HepG2 (cell line): ENCODE measurements at regions not wholly inside any gene's neighbourhood (a gene's known extent, or its start where the extent isn't known, plus 50 kb on each side); places are given as distances from the start of the nearest gene placed in this dataset.

ENCODE experiments used
- CHD4 ChIP-seq: fragments of 200-600 bp; sonication (generic); IDR thresholded peaks from 2 replicates; pipeline ENCODE4 v1.7.0; 2017; ENCODE audit warnings: mild to moderate bottlenecking, low read length, borderline replicate concordance
- POLR2AphosphoS2 ChIP-seq: IDR thresholded peaks from 2 replicates; pipeline ENCODE4 v1.6.1; 2011; ENCODE audit warnings: low read depth, low read length, improper control_type of control experiment
- ZNF75D ChIP-seq: sonication (generic); formaldehyde crosslinking; IDR thresholded peaks from 2 replicates; pipeline ENCODE4 v1.8.1; 2023; ENCODE audit warnings: missing genetic modification reagents, mild to moderate bottlenecking, borderline replicate concordance
- TF ChIP-seq, protein P1 (sequence below): sonication (generic); formaldehyde crosslinking; IDR thresholded peaks from 2 replicates; pipeline ENCODE4 v1.4.0; 2020; ENCODE audit warnings: mild to moderate bottlenecking, missing genetic modification reagents
- TF ChIP-seq, protein P2 (sequence below): sonication (generic); formaldehyde crosslinking; IDR thresholded peaks from 2 replicates; pipeline ENCODE4 v1.5.0; 2020; ENCODE audit warnings: mild to moderate bottlenecking, missing genetic modification reagents, moderate library complexity
- TF ChIP-seq, protein P3 (sequence below): sonication (generic); formaldehyde crosslinking; IDR thresholded peaks from 2 replicates; pipeline ENCODE4 v1.9.0; 2021; ENCODE audit warnings: missing genetic modification reagents, mild to moderate bottlenecking, borderline replicate concordance

DNA sequence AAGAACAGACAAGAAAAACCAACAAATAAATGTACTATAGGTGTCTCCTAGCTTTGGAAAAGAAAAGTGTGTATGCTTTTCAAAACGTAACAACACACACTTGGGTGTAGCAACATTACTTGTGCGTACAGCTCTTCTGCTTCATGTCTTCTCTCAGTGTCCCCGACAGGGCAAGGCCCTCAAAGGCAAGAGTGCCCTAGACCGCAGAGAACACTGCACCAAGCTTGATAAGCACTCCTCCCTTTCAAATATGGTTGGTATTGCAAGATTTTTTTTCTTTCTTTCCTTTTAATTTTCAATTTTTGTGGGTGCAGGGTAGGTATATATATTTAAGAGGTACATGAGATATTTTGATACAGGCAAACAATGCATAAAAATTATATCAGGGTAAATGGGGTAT lies 106.8 kb downstream of the EIF4E start:
- no peak for TF ChIP-seq CHD4
- no peak for TF ChIP-seq ZNF75D (CRISPR knock-in tag)
- no peak for TF ChIP-seq POLR2AphosphoS2
- TF ChIP-seq, protein P1, sequence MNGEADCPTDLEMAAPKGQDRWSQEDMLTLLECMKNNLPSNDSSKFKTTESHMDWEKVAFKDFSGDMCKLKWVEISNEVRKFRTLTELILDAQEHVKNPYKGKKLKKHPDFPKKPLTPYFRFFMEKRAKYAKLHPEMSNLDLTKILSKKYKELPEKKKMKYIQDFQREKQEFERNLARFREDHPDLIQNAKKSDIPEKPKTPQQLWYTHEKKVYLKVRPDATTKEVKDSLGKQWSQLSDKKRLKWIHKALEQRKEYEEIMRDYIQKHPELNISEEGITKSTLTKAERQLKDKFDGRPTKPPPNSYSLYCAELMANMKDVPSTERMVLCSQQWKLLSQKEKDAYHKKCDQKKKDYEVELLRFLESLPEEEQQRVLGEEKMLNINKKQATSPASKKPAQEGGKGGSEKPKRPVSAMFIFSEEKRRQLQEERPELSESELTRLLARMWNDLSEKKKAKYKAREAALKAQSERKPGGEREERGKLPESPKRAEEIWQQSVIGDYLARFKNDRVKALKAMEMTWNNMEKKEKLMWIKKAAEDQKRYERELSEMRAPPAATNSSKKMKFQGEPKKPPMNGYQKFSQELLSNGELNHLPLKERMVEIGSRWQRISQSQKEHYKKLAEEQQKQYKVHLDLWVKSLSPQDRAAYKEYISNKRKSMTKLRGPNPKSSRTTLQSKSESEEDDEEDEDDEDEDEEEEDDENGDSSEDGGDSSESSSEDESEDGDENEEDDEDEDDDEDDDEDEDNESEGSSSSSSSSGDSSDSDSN, result no peak
- TF ChIP-seq, protein P2, sequence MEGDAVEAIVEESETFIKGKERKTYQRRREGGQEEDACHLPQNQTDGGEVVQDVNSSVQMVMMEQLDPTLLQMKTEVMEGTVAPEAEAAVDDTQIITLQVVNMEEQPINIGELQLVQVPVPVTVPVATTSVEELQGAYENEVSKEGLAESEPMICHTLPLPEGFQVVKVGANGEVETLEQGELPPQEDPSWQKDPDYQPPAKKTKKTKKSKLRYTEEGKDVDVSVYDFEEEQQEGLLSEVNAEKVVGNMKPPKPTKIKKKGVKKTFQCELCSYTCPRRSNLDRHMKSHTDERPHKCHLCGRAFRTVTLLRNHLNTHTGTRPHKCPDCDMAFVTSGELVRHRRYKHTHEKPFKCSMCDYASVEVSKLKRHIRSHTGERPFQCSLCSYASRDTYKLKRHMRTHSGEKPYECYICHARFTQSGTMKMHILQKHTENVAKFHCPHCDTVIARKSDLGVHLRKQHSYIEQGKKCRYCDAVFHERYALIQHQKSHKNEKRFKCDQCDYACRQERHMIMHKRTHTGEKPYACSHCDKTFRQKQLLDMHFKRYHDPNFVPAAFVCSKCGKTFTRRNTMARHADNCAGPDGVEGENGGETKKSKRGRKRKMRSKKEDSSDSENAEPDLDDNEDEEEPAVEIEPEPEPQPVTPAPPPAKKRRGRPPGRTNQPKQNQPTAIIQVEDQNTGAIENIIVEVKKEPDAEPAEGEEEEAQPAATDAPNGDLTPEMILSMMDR (CRISPR knock-in tag), result no peak
- TF ChIP-seq, protein P3, sequence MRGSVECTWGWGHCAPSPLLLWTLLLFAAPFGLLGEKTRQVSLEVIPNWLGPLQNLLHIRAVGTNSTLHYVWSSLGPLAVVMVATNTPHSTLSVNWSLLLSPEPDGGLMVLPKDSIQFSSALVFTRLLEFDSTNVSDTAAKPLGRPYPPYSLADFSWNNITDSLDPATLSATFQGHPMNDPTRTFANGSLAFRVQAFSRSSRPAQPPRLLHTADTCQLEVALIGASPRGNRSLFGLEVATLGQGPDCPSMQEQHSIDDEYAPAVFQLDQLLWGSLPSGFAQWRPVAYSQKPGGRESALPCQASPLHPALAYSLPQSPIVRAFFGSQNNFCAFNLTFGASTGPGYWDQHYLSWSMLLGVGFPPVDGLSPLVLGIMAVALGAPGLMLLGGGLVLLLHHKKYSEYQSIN (CRISPR knock-in tag), result no peak
